B cell (primary cell): ENCODE measurements at regions not wholly inside any gene's neighbourhood (a gene's known extent, or its start where the extent isn't known, plus 50 kb on each side); places are given as distances from the start of the nearest gene placed in this dataset.

Experiments
- ATAC-seq: fragments of 200-7000 bp; cut with Tn5 transposase; one replicate; pipeline ENCODE4 v1.10.0; 2021; ENCODE audit warnings: low read depth, mild to moderate bottlenecking, moderate number of reproducible peaks, moderate library complexity
- CTCF ChIA-PET: fragments of 350-600 bp; sonication (Branson Sonifier 250); formaldehyde crosslinking; loops from one replicate; lab custom pipeline; 2021; ENCODE audit warnings: antibody characterized with exemption, inconsistent platforms; lab: Charles Lee
- POLR2A ChIA-PET: fragments of 350-600 bp; sonication (Branson Sonifier 250); formaldehyde crosslinking; loops from one replicate; lab custom pipeline; 2021; ENCODE audit warnings: antibody characterized with exemption; lab: Charles Lee
- DNase-seq: peaks from one replicate; pipeline ENCODE4 v3.0.0; 2013
- H2AFZ ChIP-seq: 2 replicates; pipeline ENCODE4 v1.6.1; 2012; ENCODE audit warnings: mild to moderate bottlenecking, low read depth, low read length; ENCODE audit not compliant: insufficient read depth, poor library complexity, severe bottlenecking
- H3K27ac ChIP-seq, 2 donors: 1 replicate in 1 of 2; 2 replicates in 1 of 2; pipeline ENCODE4 v1.5.1; 2012 to 2013; ENCODE audit warnings: low read length in 2 of 2, mild to moderate bottlenecking in 2 of 2, moderate library complexity in 1 of 2
- H3K27me3 ChIP-seq, 4 experiments: fragments of 200-600 bp in 1 of 4; sonication (generic) in 1 of 4; replicated peaks in 1 of 4; 1 replicate in 2 of 4; 2 replicates in 2 of 4; pipeline versions ENCODE4 v1.6.1 to v1.7.0; 2013 to 2016; ENCODE audit warnings: low read length in 3 of 4, mild to moderate bottlenecking in 2 of 4, mixed read lengths in 1 of 4, moderate library complexity in 1 of 4; ENCODE audit not compliant: insufficient read depth in 4 of 4, control insufficient read depth in 3 of 4; ENCODE audit errors: control extremely low read depth in 1 of 4
- H3K36me3 ChIP-seq, 2 experiments: replicated peaks in 1 of 2; 1 replicate in 1 of 2; 2 replicates in 1 of 2; pipeline versions ENCODE4 v1.6.1 to v1.7.1; 2013; ENCODE audit warnings: low read length in 1 of 2; ENCODE audit not compliant: insufficient read depth in 2 of 2, control insufficient read depth in 1 of 2; ENCODE audit errors: control extremely low read depth in 1 of 2, extremely low read depth in 1 of 2
- H3K4me1 ChIP-seq, 2 donors: fragments of 200-600 bp in 1 of 2; sonication (generic) in 1 of 2; 1 replicate in 1 of 2; 2 replicates in 1 of 2; pipeline versions ENCODE4 v1.5.1 to v1.6.1; 2013 to 2017; ENCODE audit warnings: low read length in 2 of 2; ENCODE audit not compliant: control insufficient read depth in 2 of 2, insufficient read depth in 2 of 2
- H3K4me2 ChIP-seq: replicated peaks from 2 replicates; pipeline ENCODE3; 2012; ENCODE audit warnings: mild to moderate bottlenecking, low read depth, low read length; ENCODE audit not compliant: poor library complexity, severe bottlenecking
- H3K4me3 ChIP-seq, 5 experiments: fragments of 200-600 bp in 1 of 5; sonication (generic) in 1 of 5; 1 replicate in 3 of 5; 2 replicates in 2 of 5; pipeline versions ENCODE4 v1.5.1 to v1.7.0; 2011 to 2016; ENCODE audit warnings: low read length in 4 of 5, mild to moderate bottlenecking in 4 of 5, low read depth in 2 of 5, control low read depth in 1 of 5, moderate library complexity in 1 of 5; ENCODE audit not compliant: insufficient read depth in 1 of 5; ENCODE audit errors: control extremely low read depth in 1 of 5, extremely low read depth in 1 of 5
- H3K79me2 ChIP-seq: fragments of 200-600 bp; sonication (generic); one replicate; pipeline ENCODE4 v1.6.0; 2016; ENCODE audit warnings: low read length; ENCODE audit not compliant: control insufficient read depth, insufficient read depth
- H3K9ac ChIP-seq: fragments of 200-600 bp; sonication (generic); 2 replicates; pipeline ENCODE4 v1.6.1; 2017; ENCODE audit warnings: mild to moderate bottlenecking, low read length, moderate library complexity
- H3K9me3 ChIP-seq, 3 donors: one replicate each; pipeline versions ENCODE4 v1.6.1 to v1.7.1; 2013; ENCODE audit warnings: low read length in 2 of 3; ENCODE audit not compliant: control insufficient read depth in 2 of 3, insufficient read depth in 1 of 3; ENCODE audit errors: control extremely low read depth in 1 of 3
- H4K20me1 ChIP-seq: 2 replicates; pipeline ENCODE4 v1.6.0; 2012; ENCODE audit warnings: mild to moderate bottlenecking, low read length; ENCODE audit not compliant: insufficient read depth, control insufficient read depth, poor library complexity, severe bottlenecking
- H3K27ac Mint-ChIP-seq: one replicate; pipeline ENCODE4 v1.8.0; 2021; ENCODE audit warnings: mixed read lengths
- H3K27me3 Mint-ChIP-seq: one replicate; pipeline ENCODE4 v1.8.0; 2021; ENCODE audit warnings: mixed read lengths
- H3K4me1 Mint-ChIP-seq: one replicate; pipeline ENCODE4 v1.8.0; 2021; ENCODE audit warnings: mixed read lengths
- H3K4me3 Mint-ChIP-seq: one replicate; pipeline ENCODE4 v1.8.0; 2021; ENCODE audit warnings: mixed read lengths
- H3K9me3 Mint-ChIP-seq: one replicate; pipeline ENCODE4 v1.8.0; 2022; ENCODE audit warnings: mixed read lengths; ENCODE audit not compliant: insufficient read depth
- CTCF ChIP-seq: fragments of 200-600 bp; IDR thresholded peaks from one replicate; pipeline ENCODE4 v1.8.0; 2022; ENCODE audit warnings: antibody characterized with exemption, mild to moderate bottlenecking
- EZH2 ChIP-seq: IDR thresholded peaks from 2 replicates; pipeline ENCODE4 v1.6.1; 2012; ENCODE audit warnings: borderline replicate concordance, low read depth, mild to moderate bottlenecking, moderate library complexity, low read length; ENCODE audit not compliant: insufficient read depth, poor library complexity, severe bottlenecking
- WGBS: methylation state at CpG from one replicate; pipeline ENCODE4 v1.1.5; 2013; ENCODE audit warnings: missing lambda C conversion rate; ENCODE audit not compliant: insufficient coverage; 5-methylcytosine and 5-hydroxymethylcytosine counted together
- intact Hi-C: fragments of 100-400 bp; cut with micrococcal nuclease; formaldehyde crosslinking; loops from one replicate; pipeline ENCODE4 v1.10.0; 2022

- no peak for DNase-seq
- no peak for TF ChIP-seq EZH2
- no peak for TF ChIP-seq CTCF
- H3K79me2 ChIP-seq, result no peaks in the 10 kb centered on the region
- 0% methylated on average over 1 of the region's 8 CpGs for WGBS
- no peak overlapping the region for H3K4me2 ChIP-seq
- H2AFZ ChIP-seq, result no peak overlapping the region
- no peaks in the 10 kb centered on the region for H3K4me1 ChIP-seq
- no peak overlapping the region for H3K4me3 ChIP-seq
- Mint-ChIP-seq H3K27ac (no peak overlapping the region), H3K4me1 (no peaks in the 10 kb centered on the region), H3K9me3 (no peaks in the 10 kb centered on the region), H3K27me3 (peaks cover 19% of the 10 kb centered on the region), H3K4me3 (no peak overlapping the region)
- H3K27ac ChIP-seq, result no peak overlapping the region
- H3K27me3 ChIP-seq, result no peaks in the 10 kb centered on the region
- H3K36me3 ChIP-seq, result no peaks in the 10 kb centered on the region
- CTCF ChIA-PET, result no interaction called here
- POLR2A ChIA-PET, result no interaction called here
- no peaks in the 10 kb centered on the region for H3K9me3 ChIP-seq
- intact Hi-C loops, result no loop called here
- H3K9ac ChIP-seq, result no peak overlapping the region
- ATAC-seq, result no peak
- no peaks in the 10 kb centered on the region for H4K20me1 ChIP-seq
These were observed 103.6 kb upstream of the CCDC91 start for GRCh38 chr12:28086521-28087155.

- Mint-ChIP-seq H3K4me1 (no peaks in the 10 kb centered on the region), H3K27me3 (peaks cover 19% of the 10 kb centered on the region), H3K9me3 (no peaks in the 10 kb centered on the region), H3K4me3 (no peak overlapping the region), H3K27ac (no peak overlapping the region)
- Histone ChIP-seq H3K36me3 (no peaks in the 10 kb centered on the region), H3K27me3 (no peaks in the 10 kb centered on the region), H3K4me2 (no peak overlapping the region), H3K9me3 (no peaks in the 10 kb centered on the region), H3K4me3 (no peak overlapping the region), H4K20me1 (no peaks in the 10 kb centered on the region), H3K27ac (no peak overlapping the region), H3K4me1 (no peaks in the 10 kb centered on the region), H3K9ac (no peak overlapping the region), H3K79me2 (no peaks in the 10 kb centered on the region), H2AFZ (no peak overlapping the region)
- ChIA-PET CTCF (no interaction called here), POLR2A (no interaction called here)
- DNase-seq (no peak), ATAC-seq (no peak)
- TF ChIP-seq CTCF, result no peak
- no peak for TF ChIP-seq EZH2
- intact Hi-C loops, result no loop called here
- no CpG with 5 or more reads among the region's 3 CpGs for WGBS
These were observed 101.5 kb upstream of the CCDC91 start for GRCh38 chr12:28088566-28089272.
